Anterior cingulate cortex (tissue), 58 donors: ENCODE measurements at regions not wholly inside any gene's neighbourhood (a gene's known extent, or its start where the extent isn't known, plus 50 kb on each side); places are given as distances from the start of the nearest gene placed in this dataset.
A peak's percentile ranks its signal among the peaks of the same experiment; 100 is the strongest.

ENCODE experiments used
- DNase-seq, 58 donors: peaks; one replicate each; lab custom pipeline; 2025; lab: John Stamatoyannopoulos, UW

DNA sequence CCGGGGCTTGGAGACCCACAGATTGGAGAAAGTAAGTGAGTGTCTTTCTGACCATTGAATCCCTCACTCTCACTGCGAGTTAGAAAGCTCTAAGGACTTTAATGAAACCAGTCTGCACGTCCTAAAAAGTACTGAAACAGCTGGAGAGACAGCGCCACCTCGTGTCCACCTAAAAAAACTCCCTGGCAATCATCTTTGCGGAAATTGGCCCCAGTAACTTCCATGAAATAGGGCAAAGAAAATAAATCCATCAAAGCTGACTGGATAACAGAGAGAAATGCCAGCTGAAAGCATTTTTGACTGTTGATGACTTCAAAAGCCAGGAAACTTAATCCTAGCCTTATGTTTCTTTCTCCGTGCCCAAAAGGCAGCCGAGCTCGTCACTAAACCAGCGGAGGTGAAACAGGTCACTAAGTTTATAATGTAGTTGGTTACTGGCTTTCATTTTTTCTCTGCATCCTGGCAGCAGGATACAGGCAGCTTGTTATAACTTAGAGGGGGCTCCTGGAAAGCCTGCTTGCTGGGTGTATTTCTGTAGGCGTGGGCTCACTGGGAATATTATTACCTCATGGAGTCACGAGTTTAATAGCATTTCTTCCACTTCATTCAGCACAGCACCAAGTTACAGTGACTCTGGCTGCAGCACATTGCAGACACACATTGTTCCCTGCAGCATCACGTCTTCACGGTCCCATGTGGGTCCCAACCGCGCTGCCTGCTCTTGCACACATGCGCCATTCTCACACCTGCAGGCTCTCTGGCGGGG, 266.5 kb downstream of the HRH4 start:
- peak in 53 of 58 donors; percentile 5 to 78 (median 40) for DNase-seq

DNA sequence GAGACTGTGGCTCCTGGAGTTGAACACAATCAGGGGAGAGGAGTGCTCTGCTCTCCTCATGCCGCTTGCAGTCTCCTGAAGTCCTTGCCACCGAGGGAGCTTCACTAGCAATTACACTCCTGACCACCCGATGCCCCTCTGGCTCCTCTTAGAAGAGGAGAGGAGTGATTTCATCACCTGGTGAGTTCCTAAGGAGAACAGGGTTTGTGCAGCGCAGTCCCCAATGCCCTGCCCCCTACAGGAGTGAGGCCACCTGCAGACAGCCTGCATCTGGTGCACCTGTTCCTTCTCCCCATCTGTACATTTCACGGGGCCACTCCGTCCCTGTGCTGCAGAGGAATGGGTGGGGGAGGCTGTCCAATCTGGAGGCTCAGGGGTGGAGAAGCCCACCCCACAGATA, 267.2 kb downstream of the HRH4 start:
- DNase-seq = no peak

GRCh38 chr18:24731158-24731557, 270.7 kb downstream of the HRH4 start:
- DNase-seq = no peak

GRCh38 chr18:24731981-24732380, 271.5 kb downstream of the HRH4 start:
- no peak for DNase-seq

DNA sequence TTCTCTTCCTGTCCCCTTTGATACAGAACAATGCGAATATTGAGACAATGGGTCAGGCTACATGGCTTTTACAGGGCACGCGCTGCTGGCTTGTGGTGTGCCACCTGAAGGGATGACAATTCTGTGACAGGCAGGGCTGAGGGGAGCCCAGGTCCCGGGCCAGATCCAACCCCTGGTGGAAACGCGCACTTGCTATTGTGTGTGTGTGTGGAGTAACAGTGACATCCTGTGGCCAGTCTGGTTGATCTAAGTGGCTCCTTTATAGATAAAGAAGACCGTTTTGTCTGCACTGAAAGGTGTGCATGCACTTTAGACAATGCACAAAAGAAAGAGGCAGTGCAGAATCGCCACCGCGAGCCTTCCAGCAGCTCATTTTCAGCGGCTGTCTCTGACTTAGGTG, 273.6 kb downstream of the HRH4 start:
- DNase-seq = peak in 20 of 58 donors; percentile 1 to 35 (median 10)

GRCh38 chr18:24735624-24736231, 275.3 kb downstream of the HRH4 start:
- no peak for DNase-seq

DNA sequence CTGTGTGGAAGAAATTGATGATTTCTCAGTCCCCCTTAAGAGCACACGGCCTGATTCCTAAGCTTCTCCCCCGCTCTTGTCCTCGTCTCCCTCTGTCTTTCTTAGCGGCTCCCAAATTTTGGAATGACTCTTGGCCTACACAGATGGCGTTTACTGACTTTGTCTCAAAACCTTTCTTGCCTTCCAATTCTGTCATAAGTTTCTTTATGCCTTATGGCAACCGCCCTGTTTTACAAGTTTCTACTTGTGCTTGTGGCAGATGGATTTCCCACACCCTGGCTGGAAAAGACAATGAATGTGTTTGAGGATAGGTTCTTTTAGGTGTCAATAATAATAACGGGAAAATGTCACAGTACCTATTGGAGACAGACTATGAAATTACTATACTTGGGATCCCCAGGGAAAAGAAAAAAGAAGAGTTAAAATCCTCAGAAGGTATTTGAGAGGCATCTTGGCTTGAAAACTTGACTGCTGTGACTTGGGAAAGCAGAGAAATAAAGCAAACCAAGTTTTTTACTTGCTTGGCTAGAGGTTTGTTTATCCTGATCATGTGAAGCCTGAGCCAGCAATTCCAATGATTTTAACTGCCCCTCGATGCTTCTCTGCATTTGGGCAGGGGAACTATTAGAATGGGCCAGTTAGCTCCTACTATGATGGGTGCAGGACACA, 276.4 kb downstream of the HRH4 start:
- DNase-seq = no peak

GRCh38 chr18:24740829-24741228, 280.4 kb downstream of the HRH4 start:
- DNase-seq = no peak

- no peak for DNase-seq
These were observed 280.9 kb downstream of the HRH4 start for GRCh38 chr18:24741321-24741720.

DNA sequence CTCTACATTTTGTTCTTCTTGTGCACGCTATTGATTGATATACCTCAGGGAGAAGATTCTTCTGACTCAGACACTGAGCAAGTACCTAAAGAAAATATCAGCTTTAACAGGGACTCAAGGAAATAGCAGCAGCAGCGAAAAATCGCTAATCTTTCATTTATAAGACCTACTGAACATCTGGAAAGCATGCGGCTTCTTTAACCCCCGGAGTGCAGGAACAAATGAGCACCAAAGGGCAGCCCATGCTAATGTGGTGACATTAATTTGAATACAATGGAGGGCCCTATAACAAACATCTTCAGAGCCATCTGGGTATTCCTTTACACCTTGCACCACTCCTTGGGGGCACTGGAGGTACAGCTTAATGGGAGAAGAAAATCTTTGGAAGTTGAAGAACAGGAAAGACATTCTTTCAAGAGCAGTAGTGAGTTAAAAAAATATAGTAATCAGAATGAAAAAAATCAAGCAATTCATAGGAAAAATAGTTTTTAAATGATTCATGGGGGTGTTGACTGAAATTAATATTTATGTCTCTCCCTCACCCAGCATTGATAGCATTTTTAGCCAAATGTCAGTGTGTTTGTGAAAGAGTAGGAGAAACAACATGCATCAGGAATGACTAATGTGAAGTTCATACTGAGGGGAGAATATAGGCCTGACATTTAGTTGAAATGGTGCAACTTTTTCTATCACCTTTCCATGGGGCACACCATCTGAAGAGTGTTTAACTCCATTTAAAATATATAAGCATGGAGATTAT, 281.7 kb downstream of the HRH4 start:
- no peak for DNase-seq

GRCh38 chr18:24754583-24755253, 294.3 kb downstream of the HRH4 start:
- no peak for DNase-seq

GRCh38 chr18:24756385-24756784, 295.9 kb downstream of the HRH4 start:
- no peak for DNase-seq

DNA sequence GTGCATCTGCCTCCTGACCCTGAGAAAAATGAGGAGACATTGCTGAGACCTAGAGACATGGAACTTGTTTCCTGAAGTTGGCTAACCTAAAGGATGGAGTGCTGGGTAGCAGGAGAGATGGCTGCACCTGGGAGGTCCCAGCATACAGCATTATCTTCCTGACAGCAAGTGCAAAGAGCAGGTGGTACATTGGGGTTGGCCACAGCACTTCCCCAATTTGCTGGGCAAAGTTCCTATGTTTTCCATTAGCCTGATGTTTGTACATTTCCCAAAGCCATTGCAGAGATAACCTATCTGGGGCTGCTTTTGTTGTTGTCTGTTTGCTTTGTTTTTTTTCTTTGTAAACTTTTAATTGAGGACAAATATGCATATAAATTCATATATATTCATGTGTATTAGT, 296.7 kb downstream of the HRH4 start:
- DNase-seq = no peak

GRCh38 chr18:24761765-24762164, 301.3 kb downstream of the HRH4 start:
- DNase-seq = no peak

DNA sequence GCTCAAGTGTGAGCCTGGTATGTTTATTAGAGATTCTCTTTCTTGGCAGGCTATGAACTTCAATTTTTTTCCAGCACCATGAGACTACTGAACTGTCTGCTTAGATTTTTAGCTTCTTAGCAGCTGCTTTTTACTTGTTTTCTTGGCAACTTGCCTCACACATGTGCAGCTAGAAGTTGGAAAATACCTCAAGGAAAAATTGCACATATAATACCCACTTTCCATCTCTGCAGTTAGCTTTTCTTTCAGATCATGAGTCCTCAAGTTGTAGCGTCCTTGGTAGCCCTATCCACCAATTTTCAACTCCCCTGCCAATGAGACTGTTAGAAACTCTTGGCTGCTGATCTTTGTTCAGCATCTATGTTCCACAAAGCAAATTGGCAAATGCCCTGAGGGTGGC, 302.1 kb downstream of the HRH4 start:
- DNase-seq = no peak

- peak in 8 of 58 donors; percentile 1 to 22 (median 4) for DNase-seq
These were observed 303.5 kb downstream of the HRH4 start for GRCh38 chr18:24763765-24764513.

- no peak for DNase-seq
These were observed 304.3 kb downstream of the HRH4 start for GRCh38 chr18:24764766-24765165.

DNA sequence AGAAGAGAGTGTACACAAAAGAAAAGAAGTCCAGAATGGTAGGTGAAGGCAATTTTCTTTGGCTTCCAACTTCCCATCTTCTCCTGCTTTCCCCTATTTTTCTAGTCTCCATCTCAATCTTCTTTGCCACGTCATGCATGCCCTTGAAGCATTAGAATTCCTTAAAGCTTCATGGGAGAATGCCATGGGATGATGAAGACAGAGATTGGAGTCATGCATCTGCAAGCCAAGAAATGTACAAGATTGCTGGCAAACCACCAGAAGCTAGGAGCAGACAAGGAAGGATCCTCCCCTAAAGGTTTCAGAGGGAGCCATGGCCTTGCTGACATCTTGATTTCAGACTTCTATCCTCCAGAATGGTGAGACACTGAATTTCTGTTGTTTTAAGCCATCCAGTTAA, 305.9 kb downstream of the HRH4 start:
- DNase-seq = no peak

DNA sequence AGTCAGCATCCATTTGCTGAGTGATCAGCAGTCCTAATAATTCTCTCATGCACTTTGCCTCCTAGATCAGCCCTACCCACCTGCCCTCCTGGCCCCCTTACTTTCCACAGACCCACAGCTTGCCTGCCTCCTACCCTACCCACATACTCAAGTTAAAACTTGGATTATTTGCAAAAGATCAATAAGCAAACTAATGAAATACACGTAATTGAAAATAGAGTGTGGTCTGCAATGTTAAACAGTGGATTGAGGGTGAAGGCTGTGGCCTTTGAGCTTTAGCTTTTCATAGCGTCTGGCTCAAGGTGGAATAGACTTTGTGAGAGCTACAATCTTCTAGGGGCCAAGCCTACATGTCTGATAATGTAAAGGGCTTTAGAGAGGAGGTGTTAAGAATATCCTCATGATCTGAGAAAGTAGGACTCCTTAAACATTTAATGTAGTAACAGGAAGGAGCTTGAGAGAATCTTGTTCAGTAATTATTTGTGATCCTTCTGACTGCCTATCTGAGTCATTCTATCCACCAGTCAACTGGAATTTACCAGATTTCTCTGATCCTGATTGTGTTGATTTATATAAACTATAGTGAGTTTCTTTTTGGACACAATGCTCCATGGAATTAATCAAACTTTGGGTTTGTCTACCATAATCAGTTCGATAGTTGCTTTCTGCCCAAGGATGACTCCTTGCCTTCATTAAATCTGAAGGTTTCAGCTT, 310.0 kb downstream of the HRH4 start:
- no peak for DNase-seq
